A549 (cell line): ENCODE measurements at regions not wholly inside any gene's neighbourhood (a gene's known extent, or its start where the extent isn't known, plus 50 kb on each side); places are given as distances from the start of the nearest gene placed in this dataset.

ENCODE experiments used
- BCL3 ChIP-seq: fragments of >200 bp; sonication (Bioruptor Twin); formaldehyde crosslinking; IDR thresholded peaks from 3 replicates; pipeline ENCODE4 v1.6.1; 2016
- BHLHE40 ChIP-seq: IDR thresholded peaks from 2 replicates; pipeline ENCODE4 v1.6.1; 2012; ENCODE audit warnings: low read depth, low read length, inconsistent platforms
- CBX2 ChIP-seq: fragments of 200-600 bp; sonication (generic); IDR thresholded peaks from 2 replicates; pipeline ENCODE4 v1.6.1; 2016; ENCODE audit warnings: low read depth, mild to moderate bottlenecking, borderline replicate concordance
- CTCF ChIP-seq: fragments of >200 bp; sonication (Bioruptor Twin); formaldehyde crosslinking; IDR thresholded peaks from 3 replicates; pipeline ENCODE4 v1.5.1; 2016
- E2F6 ChIP-seq: IDR thresholded peaks from 2 replicates; pipeline ENCODE4 v1.6.1; 2012; ENCODE audit warnings: low read depth, borderline replicate concordance
- MAX ChIP-seq: IDR thresholded peaks from 2 replicates; pipeline ENCODE4 v1.6.1; 2012
- PBX3 ChIP-seq: IDR thresholded peaks from 2 replicates; pipeline ENCODE4 v1.6.1; 2012
- REST ChIP-seq: fragments of 200-600 bp; sonication (generic); IDR thresholded peaks from 2 replicates; pipeline ENCODE4 v1.6.1; 2016; ENCODE audit warnings: antibody characterized with exemption, mild to moderate bottlenecking, moderate library complexity
- TP53 ChIP-seq: fragments of 250-450 bp; sonication (Bioruptor Pico); IDR thresholded peaks from 2 replicates; pipeline ENCODE4 v1.5.0; 2021; ENCODE audit warnings: mild to moderate bottlenecking, moderate library complexity

- TF ChIP-seq CTCF (no peak), BHLHE40 (no peak), CBX2 (no peak), TP53 (CRISPR knock-in tag) (no peak), E2F6 (no peak), REST (no peak), PBX3 (no peak), MAX (no peak), BCL3 (no peak)
These were observed 117.3 kb upstream of the SERPINE2 start for GRCh38 chr2:224156436-224156835.
